Effector CD8-positive, alpha-beta T cell (primary cell): ENCODE measurements at regions not wholly inside any gene's neighbourhood (a gene's known extent, or its start where the extent isn't known, plus 50 kb on each side); places are given as distances from the start of the nearest gene placed in this dataset.
"Not testable (repeated sequence)": the region's sequence is repeated elsewhere in the genome, so short reads cannot be mapped to it uniquely, and the experiment has no call there.

Experiments
- DNase-seq: peaks from one replicate; lab custom pipeline; 2025; lab: John Stamatoyannopoulos, UW

- no peak for DNase-seq
Observed at GRCh38 chr21:25487046-25487594, 120.2 kb downstream of the MRPL39 start.

GRCh38 chr21:25485914-25486313 lies 121.4 kb downstream of the MRPL39 start:
- DNase-seq = no peak

DNA sequence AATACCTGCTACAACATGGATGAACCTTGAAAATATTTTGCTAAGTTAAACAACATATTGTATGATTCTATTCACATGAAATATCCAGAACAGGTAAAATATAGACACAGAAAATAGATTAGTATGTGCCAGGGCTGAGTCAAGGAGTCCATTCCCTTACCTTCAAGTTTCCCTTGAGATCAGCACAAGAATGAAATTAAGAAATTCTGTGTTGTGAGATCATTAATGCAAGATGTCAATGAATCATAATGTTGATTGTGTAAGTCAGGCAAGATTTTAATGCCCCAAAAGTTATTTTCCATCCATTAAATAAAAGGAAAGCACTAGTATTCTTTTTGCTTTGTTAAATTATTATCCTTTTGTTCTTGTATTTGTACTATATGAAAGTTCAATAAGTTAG lies 139.4 kb downstream of the MRPL39 start:
- no peak for DNase-seq

GRCh38 chr21:25467071-25467470 lies 140.2 kb downstream of the MRPL39 start:
- not testable (repeated sequence) for DNase-seq

DNA sequence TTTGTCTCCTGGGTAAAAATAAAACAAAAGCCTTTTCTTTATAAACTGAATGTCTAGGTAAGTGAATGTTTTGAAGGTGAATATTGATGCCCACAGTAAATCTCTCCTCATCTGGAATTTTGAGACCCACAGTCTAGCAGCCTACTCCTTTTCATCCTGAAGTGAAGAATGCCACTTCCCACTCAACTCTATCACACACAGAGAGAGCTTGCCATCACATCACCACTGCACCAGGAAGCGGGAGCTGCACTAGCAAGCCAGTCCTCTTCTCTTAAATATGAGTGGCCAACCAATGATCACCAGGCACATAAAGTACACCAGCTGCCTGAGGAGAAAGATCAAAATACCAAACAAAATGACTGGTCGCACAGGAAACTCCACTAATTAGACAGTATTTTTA lies 140.8 kb downstream of the MRPL39 start:
- no peak for DNase-seq

DNA sequence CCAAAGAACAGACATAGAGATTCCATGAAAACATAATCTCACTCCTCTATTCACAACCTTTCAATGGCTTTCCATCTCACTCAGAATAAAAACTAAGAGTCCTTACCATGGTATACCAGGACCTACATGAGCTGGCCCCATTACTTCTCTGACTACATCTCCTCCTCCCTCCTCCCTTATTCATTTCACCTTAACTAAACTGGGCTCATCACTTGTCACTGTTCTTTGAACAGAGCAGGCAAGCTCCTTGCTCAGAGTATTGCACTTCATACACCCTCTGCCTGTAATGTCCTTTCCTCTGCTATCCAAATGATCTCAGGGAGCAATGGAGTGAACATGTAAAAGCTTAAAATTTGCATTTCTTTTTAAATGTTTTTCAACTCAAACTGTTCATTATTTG lies 142.0 kb downstream of the MRPL39 start:
- no peak for DNase-seq

DNA sequence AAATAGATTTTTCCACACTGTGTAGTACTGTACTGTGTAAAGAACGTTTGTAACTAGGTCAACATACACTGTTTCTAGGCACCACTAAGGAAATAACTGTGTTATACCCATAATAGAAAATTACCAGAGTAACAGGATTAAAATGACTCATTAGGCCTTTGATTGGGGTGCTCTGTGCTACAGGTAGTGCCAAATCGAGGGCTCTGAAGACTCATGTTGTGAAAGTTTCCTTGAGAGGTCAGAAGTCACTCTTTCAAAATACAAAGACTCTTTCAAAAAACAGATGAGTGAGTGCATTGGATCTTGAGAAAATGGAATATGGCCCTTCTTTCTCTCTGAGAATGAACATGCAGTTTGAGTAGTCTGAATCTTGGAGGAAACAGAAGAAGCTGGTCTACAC lies 143.0 kb downstream of the MRPL39 start:
- DNase-seq = no peak

GRCh38 chr21:25462517-25462971 lies 144.7 kb downstream of the MRPL39 start:
- DNase-seq = no peak

DNA sequence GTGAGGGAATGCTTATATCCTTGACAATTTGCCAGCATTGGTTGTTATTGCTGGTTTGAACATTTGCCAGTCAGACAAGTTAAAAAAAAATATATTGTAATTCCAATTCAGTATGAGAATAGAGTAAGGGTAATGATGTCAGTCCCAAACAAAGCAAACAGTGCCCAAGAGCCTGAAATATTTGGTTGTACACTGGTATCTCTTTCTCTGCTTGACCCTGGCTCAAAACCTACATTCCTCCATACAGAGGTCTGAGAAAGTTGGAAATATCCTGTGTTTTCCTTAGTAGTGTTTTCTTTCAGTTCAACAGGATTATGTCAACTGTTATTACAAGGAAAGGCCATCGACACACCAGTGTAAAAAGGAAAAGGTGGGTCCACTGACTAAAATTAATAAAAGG lies 145.6 kb downstream of the MRPL39 start:
- DNase-seq = no peak

GRCh38 chr21:25459993-25460392 lies 147.3 kb downstream of the MRPL39 start:
- DNase-seq = no peak

DNA sequence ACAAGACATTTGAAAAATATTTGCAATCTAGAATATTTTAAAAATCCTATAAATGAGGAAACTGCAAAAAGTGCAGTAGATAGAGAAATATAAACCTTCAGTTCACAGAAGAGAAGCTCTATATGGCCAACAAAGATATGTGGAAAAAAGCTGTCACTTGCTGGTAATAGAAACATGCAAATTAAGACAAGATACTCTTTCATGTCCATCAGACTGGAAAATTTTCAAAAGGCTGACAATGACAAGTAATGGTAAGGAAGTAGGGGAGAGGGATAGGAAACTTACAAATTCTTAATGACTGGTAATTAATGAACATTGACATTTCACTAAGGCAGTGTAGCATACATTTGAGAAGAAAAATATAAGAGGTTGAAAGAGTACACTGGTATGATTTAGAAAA lies 147.9 kb downstream of the MRPL39 start:
- no peak for DNase-seq

DNA sequence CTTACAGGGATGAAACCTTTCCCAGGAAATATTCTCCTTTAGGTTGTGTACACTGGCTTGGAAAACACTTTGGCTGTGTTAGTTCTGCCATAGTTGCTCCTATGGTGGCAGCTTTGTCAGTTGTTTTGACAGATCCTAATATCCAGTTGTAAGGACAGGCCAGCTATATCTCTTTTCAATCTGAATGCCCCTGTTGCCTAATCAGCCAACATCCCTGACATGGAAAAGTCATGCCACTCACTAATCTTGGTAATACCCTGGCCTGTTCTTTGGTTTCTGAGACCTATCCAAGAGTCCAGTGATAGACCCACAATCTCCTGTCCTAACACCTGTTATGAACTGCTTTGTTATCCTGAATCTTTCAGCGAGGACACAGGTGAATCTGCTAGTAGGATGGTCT lies 148.8 kb downstream of the MRPL39 start:
- DNase-seq = no peak

DNA sequence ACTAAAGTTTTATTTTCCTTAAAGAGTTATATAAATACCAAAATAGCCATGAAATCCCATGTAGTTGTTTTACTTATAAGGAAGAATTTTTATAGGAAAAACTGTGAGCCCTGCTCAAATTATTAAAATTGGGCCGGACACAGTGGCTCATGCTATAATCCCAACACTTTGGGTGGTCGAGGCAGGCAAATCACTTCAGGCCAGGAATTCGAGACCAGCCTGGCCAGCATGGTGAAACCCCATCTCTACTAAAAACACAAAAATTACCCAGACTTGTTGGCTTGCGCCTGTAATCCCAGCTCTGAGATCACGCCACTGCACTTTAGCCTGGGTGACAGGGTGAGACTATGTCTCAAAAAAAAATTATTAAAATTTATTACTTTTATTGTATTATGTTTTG lies 149.3 kb downstream of the MRPL39 start:
- no peak for DNase-seq

GRCh38 chr21:25457411-25457810 lies 149.9 kb downstream of the MRPL39 start:
- DNase-seq = no peak

DNA sequence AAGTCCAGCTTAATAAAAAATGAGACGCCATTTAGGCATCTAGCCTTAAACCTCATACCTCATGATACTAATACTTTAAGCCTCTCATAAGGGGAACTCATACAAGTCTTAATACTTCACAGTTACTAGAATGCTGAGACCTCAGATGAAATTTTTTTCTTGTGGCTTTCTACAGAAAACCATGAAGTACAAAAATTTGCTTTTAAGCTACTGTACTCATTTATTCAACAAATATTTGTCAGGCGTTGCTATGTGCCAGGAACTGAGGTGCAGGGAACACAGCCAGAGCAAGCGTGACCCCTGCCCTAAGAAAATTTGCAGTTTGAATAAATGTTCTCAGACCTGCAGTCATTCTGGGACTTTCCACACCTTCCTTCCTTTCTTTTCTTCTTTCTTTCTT lies 150.6 kb downstream of the MRPL39 start:
- DNase-seq = no peak

GRCh38 chr21:25453524-25453923 lies 153.8 kb downstream of the MRPL39 start:
- DNase-seq = no peak

GRCh38 chr21:25449950-25450349 lies 157.3 kb downstream of the MRPL39 start:
- DNase-seq = no peak

- no peak for DNase-seq
Observed at GRCh38 chr21:25441835-25442234, 165.4 kb downstream of the MRPL39 start.

- DNase-seq = not testable (repeated sequence)
Observed at GRCh38 chr21:25437465-25437864, 169.8 kb downstream of the MRPL39 start.

DNA sequence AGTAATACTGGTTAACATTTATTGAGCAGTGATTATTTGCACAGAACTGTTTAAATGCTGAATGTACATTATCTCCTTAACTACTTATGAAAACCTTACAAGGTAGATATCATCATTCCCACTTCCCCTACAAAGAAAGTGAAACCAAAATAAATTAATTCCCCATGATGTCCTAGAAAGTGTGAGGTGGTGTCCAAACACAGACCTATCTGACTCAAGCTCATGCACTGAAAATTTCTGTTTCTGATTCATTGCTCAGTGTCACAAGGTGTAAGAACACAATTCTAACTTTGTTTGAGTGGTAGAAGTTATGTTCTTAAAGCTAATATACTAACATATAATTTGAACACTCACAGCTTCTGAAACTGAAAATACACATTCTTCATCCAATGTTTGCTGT lies 178.7 kb downstream of the MRPL39 start:
- DNase-seq = no peak

DNA sequence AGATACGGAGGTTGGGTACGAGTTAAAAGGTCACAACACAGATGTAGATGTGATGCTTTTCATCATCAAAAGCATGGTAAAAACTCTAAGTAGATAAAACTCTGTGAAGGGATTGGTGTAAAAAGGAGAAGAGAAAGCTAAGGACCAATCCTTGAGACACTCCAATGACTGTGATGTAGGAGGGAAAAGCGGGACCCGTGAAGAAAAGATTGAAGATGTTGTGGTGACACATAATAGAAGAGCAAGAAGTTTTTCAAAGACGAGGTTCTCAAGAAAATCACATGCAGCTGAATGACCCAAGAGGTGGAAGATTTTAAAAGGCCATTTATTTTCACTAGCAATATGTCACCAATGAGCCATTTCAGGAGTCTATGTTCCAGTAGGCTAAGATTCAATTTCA lies 179.5 kb downstream of the MRPL39 start:
- no peak for DNase-seq

- no peak for DNase-seq
Observed at GRCh38 chr21:25426580-25426979, 180.7 kb downstream of the MRPL39 start.

DNA sequence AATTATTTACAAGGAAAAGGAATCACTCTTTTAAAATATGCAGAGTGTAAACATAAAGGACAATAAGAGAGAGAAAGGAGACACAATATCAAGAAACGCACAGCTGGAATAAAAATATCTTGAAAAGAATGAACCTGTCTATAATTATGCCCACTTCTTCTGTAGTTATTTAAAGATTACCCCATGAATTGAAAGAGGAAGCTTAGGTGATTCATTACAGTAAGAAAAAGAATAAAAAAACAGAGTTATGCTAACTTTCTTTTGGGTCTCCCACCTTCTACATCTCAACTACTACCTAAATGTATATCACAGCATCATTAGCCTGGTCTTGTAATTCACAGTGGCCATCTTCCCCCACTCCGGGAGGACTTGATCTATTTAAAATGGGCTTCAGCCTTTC lies 182.1 kb downstream of the MRPL39 start:
- no peak for DNase-seq

- no peak for DNase-seq
Observed at GRCh38 chr21:25424634-25425033, 182.6 kb downstream of the MRPL39 start.

DNA sequence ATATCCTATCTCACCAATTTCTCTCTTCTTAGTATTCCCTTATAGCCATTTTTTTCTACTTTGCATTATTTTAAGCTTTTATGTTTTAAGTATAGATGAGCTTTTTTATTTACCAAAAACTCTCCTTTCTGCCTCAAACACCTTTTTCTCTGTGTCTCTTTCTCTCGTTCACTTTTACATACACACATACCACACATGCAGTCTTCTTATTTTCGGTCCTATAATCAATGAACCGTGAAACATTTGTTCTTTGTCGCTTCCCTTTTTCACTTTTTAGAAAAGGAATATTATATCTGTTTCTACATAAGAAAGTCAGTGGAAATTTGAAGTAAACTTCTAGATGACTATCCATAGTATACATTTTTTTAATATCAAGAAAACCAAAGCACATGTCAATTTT lies 183.2 kb downstream of the MRPL39 start:
- no peak for DNase-seq
